Thyroid gland (tissue), 4 donors: ENCODE measurements at regions not wholly inside any gene's neighbourhood (a gene's known extent, or its start where the extent isn't known, plus 50 kb on each side); places are given as distances from the start of the nearest gene placed in this dataset.

ENCODE experiments used
- DNase-seq, 2 donors: peaks; one replicate each; pipeline ENCODE4 v3.0.0-alpha.2; 2019
- H3K27ac ChIP-seq, 3 donors: fragments of 200-600 bp; sonication (generic); 1 replicate in 2 of 3; 2 replicates in 1 of 3; pipeline ENCODE4 v1.5.1; 2016 to 2019; ENCODE audit warnings: mild to moderate bottlenecking in 1 of 3, moderate library complexity in 1 of 3
- H3K27me3 ChIP-seq: fragments of 200-600 bp; sonication (generic); one replicate; pipeline ENCODE4 v1.5.1; 2019
- H3K36me3 ChIP-seq, 2 donors: fragments of 200-600 bp; sonication (generic); one replicate each; pipeline ENCODE4 v1.5.1; 2016 to 2019
- H3K4me1 ChIP-seq, 2 donors: fragments of 200-600 bp; sonication (generic); one replicate each; pipeline ENCODE4 v1.5.1; 2017 to 2019
- H3K4me3 ChIP-seq, 3 donors: fragments of 200-600 bp; sonication (generic); replicated peaks in 1 of 3; 1 replicate in 2 of 3; 2 replicates in 1 of 3; pipeline ENCODE4 v1.5.1; 2016; ENCODE audit warnings: mild to moderate bottlenecking in 1 of 3
- H3K9me3 ChIP-seq: fragments of 200-600 bp; sonication (generic); one replicate; pipeline ENCODE4 v1.5.1; 2017
- CTCF ChIP-seq, 6 experiments: fragments of 200-600 bp in 3 of 6; fragments of 450-650 bp in 3 of 6; sonication (generic) in 3 of 6; IDR thresholded peaks; one replicate each; pipeline ENCODE4 v1.5.1; 2016 to 2019; ENCODE audit warnings: antibody characterized with exemption in 6 of 6, mild to moderate bottlenecking in 2 of 6, inconsistent platforms in 1 of 6, moderate library complexity in 1 of 6
- POLR2A ChIP-seq, 2 donors: fragments of 450-650 bp; IDR thresholded peaks; one replicate each; pipeline ENCODE4 v1.6.1; 2017; ENCODE audit warnings: antibody characterized with exemption in 2 of 2, mild to moderate bottlenecking in 2 of 2, moderate library complexity in 1 of 2
- WGBS, 2 donors: methylation state at CpG; one replicate each; pipeline ENCODE4 v1.1.5; 2017; 5-methylcytosine and 5-hydroxymethylcytosine counted together
- intact Hi-C: fragments of 100-400 bp; cut with DNase I; formaldehyde crosslinking; loops from one replicate; pipeline ENCODE4 v1.15.1; 2023

DNA sequence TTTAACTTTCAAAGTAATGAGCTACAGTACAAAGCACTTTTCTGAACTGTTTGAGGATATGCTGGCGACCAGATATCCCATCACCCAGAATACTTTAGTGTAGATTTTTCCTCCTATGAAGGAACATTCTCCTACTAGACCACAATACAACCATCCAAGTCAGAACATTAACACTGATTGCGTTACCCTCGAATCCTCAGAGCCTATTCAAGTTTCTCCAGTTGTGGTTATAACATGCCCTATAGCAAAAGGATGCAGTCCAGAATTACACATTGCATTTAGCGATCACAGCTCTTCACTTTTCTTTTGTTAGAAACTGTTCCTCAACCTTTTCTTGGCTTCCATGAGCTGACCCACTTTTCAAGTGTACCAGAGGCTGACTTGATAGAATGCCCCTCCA is 87.4 kb upstream of the SOX4 start:
- H3K36me3 ChIP-seq: no peaks in the 10 kb centered on the region
- DNase-seq: no peak
- no peaks in the 10 kb centered on the region for H3K27me3 ChIP-seq
- TF ChIP-seq POLR2A (IDR thresholded peaks at IDR 0.05) (no peak), CTCF (IDR thresholded peaks at IDR 0.05) (no peak)
- intact Hi-C loops: no loop called here
- no peak overlapping the region for H3K27ac ChIP-seq
- H3K9me3 ChIP-seq: no peaks in the 10 kb centered on the region
- WGBS, 2 donors: 92 to 98% methylated on average over 4 of the region's 4 CpGs
- H3K4me3 ChIP-seq: no peak overlapping the region
- H3K4me1 ChIP-seq: peaks cover 0 to 2% of the 10 kb centered on the region in 2 donors

- H3K9me3 ChIP-seq: no peaks in the 10 kb centered on the region
- no peak for TF ChIP-seq CTCF (IDR thresholded peaks at IDR 0.05)
- no peak for TF ChIP-seq POLR2A (IDR thresholded peaks at IDR 0.05)
- no peak overlapping the region for H3K27ac ChIP-seq
- H3K27me3 ChIP-seq: no peaks in the 10 kb centered on the region
- intact Hi-C loops: no loop called here
- DNase-seq: no peak
- 83 to 94% methylated on average over 2 of the region's 2 CpGs for WGBS, 2 donors
- H3K36me3 ChIP-seq: no peaks in the 10 kb centered on the region
- H3K4me1 ChIP-seq: no peaks in the 10 kb centered on the region
- H3K4me3 ChIP-seq: no peak overlapping the region
Observed at GRCh38 chr6:21507811-21508210, 85.7 kb upstream of the SOX4 start.

DNA sequence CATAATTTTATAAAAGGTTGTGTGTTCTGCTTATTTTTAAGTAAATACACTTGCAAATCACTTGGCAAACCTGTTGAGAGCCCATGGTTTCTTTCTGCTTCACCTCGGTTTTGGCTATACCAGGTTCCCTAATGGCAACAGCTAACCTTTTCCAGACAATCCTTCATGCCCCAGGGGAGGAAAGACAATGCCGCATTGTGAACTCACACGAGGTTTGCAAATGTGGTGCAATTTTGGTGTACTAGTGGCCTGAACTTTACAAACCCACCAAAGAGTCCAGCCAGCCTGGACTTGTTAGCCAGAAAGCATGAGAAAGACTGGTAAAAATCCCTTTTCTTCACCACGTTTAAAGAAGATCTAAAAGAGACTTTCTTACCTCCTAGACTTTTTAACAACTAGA is 84.8 kb upstream of the SOX4 start:
- Histone ChIP-seq H3K9me3 (no peaks in the 10 kb centered on the region), H3K36me3 (no peaks in the 10 kb centered on the region), H3K4me3 (no peak overlapping the region), H3K4me1 (no peaks in the 10 kb centered on the region), H3K27ac (no peak overlapping the region), H3K27me3 (no peaks in the 10 kb centered on the region)
- DNase-seq: no peak
- TF ChIP-seq POLR2A (IDR thresholded peaks at IDR 0.05) (no peak), CTCF (IDR thresholded peaks at IDR 0.05) (no peak)
- 58 to 87% methylated on average over 4 of the region's 4 CpGs for WGBS, 2 donors
- intact Hi-C loops: no loop called here

DNA sequence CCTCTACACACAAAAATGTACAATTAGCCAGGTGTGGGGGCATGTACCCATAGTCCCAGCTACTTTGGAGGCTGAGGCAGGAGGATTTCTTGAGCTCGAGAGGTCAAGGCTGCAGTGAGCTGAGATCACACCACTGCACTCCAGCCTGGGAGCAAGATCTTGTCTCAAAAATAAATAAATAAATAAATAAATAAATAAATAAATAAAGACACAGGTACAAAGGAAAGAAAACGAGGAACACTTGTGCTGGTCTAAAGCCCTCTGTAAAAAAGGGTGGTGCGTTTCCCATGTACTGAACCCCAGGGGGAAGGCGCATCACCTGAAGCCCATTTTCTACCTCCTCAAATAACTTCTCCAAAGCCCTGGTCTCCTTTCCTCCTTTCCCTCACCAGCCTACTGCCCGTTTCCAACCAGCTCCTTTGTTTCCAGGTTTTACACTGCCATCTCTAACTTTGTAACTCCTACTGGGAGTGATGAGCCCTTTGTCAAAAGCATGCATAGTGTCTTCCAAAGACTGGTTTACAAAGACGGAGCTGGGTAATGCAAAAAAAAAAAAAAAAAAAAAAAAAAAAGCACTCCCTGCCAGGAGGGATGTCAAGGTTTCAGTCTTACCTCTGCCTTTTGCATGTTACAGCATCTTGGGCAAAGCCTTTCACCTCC is 81.5 kb upstream of the SOX4 start:
- H3K36me3 ChIP-seq: no peaks in the 10 kb centered on the region
- no peaks in the 10 kb centered on the region for H3K27me3 ChIP-seq
- 93 to 94% methylated on average over 6 of the region's 6 CpGs for WGBS, 2 donors
- TF ChIP-seq CTCF (IDR thresholded peaks at IDR 0.05) (no peak), POLR2A (IDR thresholded peaks at IDR 0.05) (no peak)
- no peak overlapping the region for H3K27ac ChIP-seq
- H3K4me3 ChIP-seq: no peak overlapping the region
- no peaks in the 10 kb centered on the region for H3K4me1 ChIP-seq
- intact Hi-C loops: no loop called here
- no peaks in the 10 kb centered on the region for H3K9me3 ChIP-seq
- no peak for DNase-seq

- TF ChIP-seq POLR2A (IDR thresholded peaks at IDR 0.05): no peak
- no peak for TF ChIP-seq CTCF (IDR thresholded peaks at IDR 0.05)
- DNase-seq: no peak
- WGBS, 2 donors: 93 to 94% methylated on average over 4 of the region's 4 CpGs
- no peaks in the 10 kb centered on the region for H3K27me3 ChIP-seq
- no peaks in the 10 kb centered on the region for H3K36me3 ChIP-seq
- intact Hi-C loops: no loop called here
- H3K9me3 ChIP-seq: no peaks in the 10 kb centered on the region
- no peak overlapping the region for H3K4me3 ChIP-seq
- H3K4me1 ChIP-seq: no peaks in the 10 kb centered on the region
- H3K27ac ChIP-seq: no peak overlapping the region
Observed at GRCh38 chr6:21514288-21514687, 79.3 kb upstream of the SOX4 start.
